ENCODE measurements at regions not wholly inside any gene's neighbourhood (a gene's known extent, or its start where the extent isn't known, plus 50 kb on each side); places are given as distances from the start of the nearest gene placed in this dataset.
"Not testable (repeated sequence)": the region's sequence is repeated elsewhere in the genome, so short reads cannot be mapped to it uniquely, and the experiment has no call there.

DNA sequence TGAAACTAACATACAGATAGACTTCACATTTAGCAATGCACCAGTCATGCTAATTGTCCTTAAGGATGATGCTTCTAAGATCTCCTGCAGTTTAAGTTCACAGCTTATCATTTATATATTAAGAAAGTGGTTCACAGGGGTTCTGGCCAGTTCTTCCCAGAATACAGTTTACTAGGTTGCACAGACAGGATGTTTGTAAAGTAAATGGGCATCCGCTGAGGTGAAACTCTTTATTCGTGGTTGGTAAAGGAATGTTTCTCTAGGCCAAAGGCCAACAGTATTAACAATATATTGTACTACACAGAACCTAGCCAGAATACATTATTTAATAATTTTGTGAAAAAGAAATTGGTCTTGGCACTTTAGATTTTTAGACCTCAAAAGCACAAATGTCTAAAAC, 1427.3 kb downstream of the CDH8 start:
- H3K9ac ChIP-seq (ENCODE audit: low read length), result no peak overlapping the region
- H2AFZ ChIP-seq (ENCODE audit: low read depth, low read length, severe bottlenecking), result no peak overlapping the region
- no peak for TF ChIP-seq EZH2phosphoT487 (conservative IDR thresholded peaks at IDR 0.05; ENCODE audit: low read length)
- TF ChIP-seq, protein P1, sequence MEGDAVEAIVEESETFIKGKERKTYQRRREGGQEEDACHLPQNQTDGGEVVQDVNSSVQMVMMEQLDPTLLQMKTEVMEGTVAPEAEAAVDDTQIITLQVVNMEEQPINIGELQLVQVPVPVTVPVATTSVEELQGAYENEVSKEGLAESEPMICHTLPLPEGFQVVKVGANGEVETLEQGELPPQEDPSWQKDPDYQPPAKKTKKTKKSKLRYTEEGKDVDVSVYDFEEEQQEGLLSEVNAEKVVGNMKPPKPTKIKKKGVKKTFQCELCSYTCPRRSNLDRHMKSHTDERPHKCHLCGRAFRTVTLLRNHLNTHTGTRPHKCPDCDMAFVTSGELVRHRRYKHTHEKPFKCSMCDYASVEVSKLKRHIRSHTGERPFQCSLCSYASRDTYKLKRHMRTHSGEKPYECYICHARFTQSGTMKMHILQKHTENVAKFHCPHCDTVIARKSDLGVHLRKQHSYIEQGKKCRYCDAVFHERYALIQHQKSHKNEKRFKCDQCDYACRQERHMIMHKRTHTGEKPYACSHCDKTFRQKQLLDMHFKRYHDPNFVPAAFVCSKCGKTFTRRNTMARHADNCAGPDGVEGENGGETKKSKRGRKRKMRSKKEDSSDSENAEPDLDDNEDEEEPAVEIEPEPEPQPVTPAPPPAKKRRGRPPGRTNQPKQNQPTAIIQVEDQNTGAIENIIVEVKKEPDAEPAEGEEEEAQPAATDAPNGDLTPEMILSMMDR (IDR thresholded peaks at IDR 0.05; ENCODE audit: insufficient read depth, low read length, poor library complexity, severe bottlenecking), result no peak
- no peak overlapping the region for H3K27ac ChIP-seq (ENCODE audit: low read depth, low read length)
- H3K9me2 ChIP-seq (replicated peaks; ENCODE audit: insufficient read depth, low read length), result no peaks in the 10 kb centered on the region
- no peaks in the 10 kb centered on the region for H4K20me1 ChIP-seq (ENCODE audit: low read depth, low read length)
- H3K36me3 ChIP-seq (ENCODE audit: low read length), result no peaks in the 10 kb centered on the region
- no peaks in the 10 kb centered on the region for H3K9me3 ChIP-seq (ENCODE audit: insufficient read depth, low read length)
- H3F3A ChIP-seq (ENCODE audit: insufficient read depth), result no peaks in the 10 kb centered on the region
- no peaks in the 10 kb centered on the region for H3K79me2 ChIP-seq (ENCODE audit: insufficient read depth, low read length)
- no peaks in the 10 kb centered on the region for H3K27me3 ChIP-seq (ENCODE audit: low read length)
- H3K4me3 ChIP-seq (ENCODE audit: insufficient read depth, low read length, poor library complexity, severe bottlenecking), result no peak overlapping the region
- H3K4me2 ChIP-seq (ENCODE audit: low read depth, low read length, poor library complexity, severe bottlenecking), result no peak overlapping the region

DNA sequence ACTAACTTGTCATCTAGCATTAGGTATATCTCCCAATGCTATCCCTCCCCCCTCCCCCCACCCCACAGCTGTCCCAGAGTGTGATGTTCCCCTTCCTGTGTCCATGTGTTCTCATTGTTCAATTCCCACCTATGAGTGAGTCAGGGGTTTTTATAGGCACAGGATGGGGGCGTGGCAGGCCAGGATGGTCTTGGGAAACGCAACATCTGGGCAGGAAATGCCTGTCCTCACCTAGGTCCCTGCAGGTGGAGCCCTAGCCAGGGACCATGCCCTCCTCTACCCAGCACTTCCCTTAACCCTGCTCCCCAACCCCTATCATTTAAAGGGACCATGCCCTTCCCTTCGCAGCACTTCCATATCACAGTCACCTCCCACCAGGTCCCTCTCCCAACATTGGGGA, 1430.6 kb downstream of the CDH8 start:
- not testable (repeated sequence) for H3K27ac ChIP-seq (ENCODE audit: low read depth, low read length); H3K27me3 ChIP-seq (ENCODE audit: low read length); H3F3A ChIP-seq (ENCODE audit: insufficient read depth); H3K36me3 ChIP-seq (ENCODE audit: low read length); H2AFZ ChIP-seq (ENCODE audit: low read depth, low read length, severe bottlenecking); H3K9me3 ChIP-seq (ENCODE audit: insufficient read depth, low read length); H3K9me2 ChIP-seq (replicated peaks; ENCODE audit: insufficient read depth, low read length); H3K79me2 ChIP-seq (ENCODE audit: insufficient read depth, low read length); H3K9ac ChIP-seq (ENCODE audit: low read length); H3K4me3 ChIP-seq (ENCODE audit: insufficient read depth, low read length, poor library complexity, severe bottlenecking); H4K20me1 ChIP-seq (ENCODE audit: low read depth, low read length); H3K4me2 ChIP-seq (ENCODE audit: low read depth, low read length, poor library complexity, severe bottlenecking)

DNA sequence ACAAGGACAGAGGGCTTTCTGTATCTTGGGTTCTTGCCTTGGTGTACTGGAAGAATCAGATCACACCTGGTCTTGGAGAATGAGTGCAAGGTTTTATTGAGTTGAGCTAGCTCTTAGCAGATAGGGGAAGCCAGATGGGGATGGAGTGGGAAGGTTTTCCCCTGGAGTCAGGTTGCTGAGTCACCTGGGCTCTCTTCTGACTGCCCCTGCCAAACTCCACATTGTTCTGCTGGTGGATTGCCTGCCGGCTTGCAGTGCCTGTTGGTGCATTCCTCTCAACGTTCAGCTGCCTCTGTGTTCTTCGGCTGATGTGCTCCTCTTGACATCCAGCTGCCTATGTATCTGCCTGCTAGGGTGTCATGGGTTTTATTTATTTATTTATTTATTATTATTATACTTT, 1431.1 kb downstream of the CDH8 start:
- Histone ChIP-seq H3F3A (ENCODE audit: insufficient read depth) (no peaks in the 10 kb centered on the region), H3K9me2 (replicated peaks; ENCODE audit: insufficient read depth, low read length) (no peaks in the 10 kb centered on the region), H3K27me3 (ENCODE audit: low read length) (no peaks in the 10 kb centered on the region), H3K27ac (ENCODE audit: low read depth, low read length) (no peak overlapping the region), H3K4me2 (ENCODE audit: low read depth, low read length, poor library complexity, severe bottlenecking) (no peak overlapping the region), H3K36me3 (ENCODE audit: low read length) (no peaks in the 10 kb centered on the region), H3K79me2 (ENCODE audit: insufficient read depth, low read length) (no peaks in the 10 kb centered on the region), H3K9ac (ENCODE audit: low read length) (no peak overlapping the region), H4K20me1 (ENCODE audit: low read depth, low read length) (no peaks in the 10 kb centered on the region), H3K4me3 (ENCODE audit: insufficient read depth, low read length, poor library complexity, severe bottlenecking) (no peak overlapping the region), H3K9me3 (ENCODE audit: insufficient read depth, low read length) (no peaks in the 10 kb centered on the region), H2AFZ (ENCODE audit: low read depth, low read length, severe bottlenecking) (no peak overlapping the region)
- TF ChIP-seq, protein P1 (IDR thresholded peaks at IDR 0.05; ENCODE audit: insufficient read depth, low read length, poor library complexity, severe bottlenecking), result no peak
- no peak for TF ChIP-seq EZH2phosphoT487 (conservative IDR thresholded peaks at IDR 0.05; ENCODE audit: low read length)

DNA sequence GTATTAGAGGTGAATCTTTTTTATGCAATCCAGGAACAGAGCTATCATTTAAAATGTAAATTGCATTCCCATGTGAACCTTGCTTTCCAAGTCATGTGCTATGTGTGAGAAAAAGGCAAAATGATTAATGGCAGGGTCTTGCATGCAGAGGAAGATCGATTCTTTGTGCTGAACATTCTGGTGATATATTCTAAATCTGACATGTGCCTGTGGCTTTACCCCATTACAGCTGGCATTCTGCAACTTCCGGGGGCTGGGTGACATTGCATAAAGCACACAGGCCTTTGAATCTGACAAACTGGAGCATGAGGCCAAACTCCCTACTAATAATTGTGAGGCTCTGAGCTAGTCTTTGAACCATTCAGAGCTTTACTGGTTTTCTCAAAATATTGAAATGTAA, 1449.7 kb downstream of the CDH8 start:
- H3K9me2 ChIP-seq (replicated peaks; ENCODE audit: insufficient read depth, low read length), result no peaks in the 10 kb centered on the region
- no peak overlapping the region for H3K4me2 ChIP-seq (ENCODE audit: low read depth, low read length, poor library complexity, severe bottlenecking)
- no peaks in the 10 kb centered on the region for H3K9me3 ChIP-seq (ENCODE audit: insufficient read depth, low read length)
- no peaks in the 10 kb centered on the region for H3K27me3 ChIP-seq (ENCODE audit: low read length)
- H3K4me3 ChIP-seq (ENCODE audit: insufficient read depth, low read length, poor library complexity, severe bottlenecking), result no peak overlapping the region
- no peaks in the 10 kb centered on the region for H3K79me2 ChIP-seq (ENCODE audit: insufficient read depth, low read length)
- H3K36me3 ChIP-seq (ENCODE audit: low read length), result no peaks in the 10 kb centered on the region
- no peak overlapping the region for H3K9ac ChIP-seq (ENCODE audit: low read length)
- TF ChIP-seq EZH2phosphoT487 (conservative IDR thresholded peaks at IDR 0.05; ENCODE audit: low read length), result no peak
- TF ChIP-seq, protein P1 (IDR thresholded peaks at IDR 0.05; ENCODE audit: insufficient read depth, low read length, poor library complexity, severe bottlenecking), result no peak
- H3K27ac ChIP-seq (ENCODE audit: low read depth, low read length), result no peak overlapping the region
- H3F3A ChIP-seq (ENCODE audit: insufficient read depth), result no peaks in the 10 kb centered on the region
- H2AFZ ChIP-seq (ENCODE audit: low read depth, low read length, severe bottlenecking), result no peak overlapping the region
- no peaks in the 10 kb centered on the region for H4K20me1 ChIP-seq (ENCODE audit: low read depth, low read length)

All from SU-DHL-6 (cell line).